ENCODE measurements at regions not wholly inside any gene's neighbourhood (a gene's known extent, or its start where the extent isn't known, plus 50 kb on each side); places are given as distances from the start of the nearest gene placed in this dataset.

DNA sequence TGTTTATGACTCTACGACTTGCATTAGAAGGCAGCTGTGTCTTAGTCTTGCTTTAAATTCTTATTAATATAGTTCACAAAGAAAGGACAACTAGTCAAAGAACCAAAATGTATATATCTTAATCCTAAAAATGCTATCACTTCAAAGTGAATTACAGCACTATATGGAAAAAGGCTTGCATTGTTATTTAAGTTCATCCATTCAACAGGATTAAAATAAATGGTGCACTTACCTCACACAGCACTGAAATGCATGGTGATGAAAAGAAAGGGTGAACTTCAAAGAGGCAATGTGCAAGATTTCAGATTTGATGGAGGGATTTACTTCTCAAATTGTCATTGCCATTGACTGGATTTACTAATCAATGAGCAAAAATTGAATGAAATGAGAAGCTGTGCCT, 344.4 kb upstream of the NUDT12 start:
- Histone ChIP-seq H3K9me3 (ENCODE audit: insufficient read depth, low read depth, low read length) (no peaks in the 10 kb centered on the region), H3K27me3 (ENCODE audit: insufficient read depth, low read length) (no peaks in the 10 kb centered on the region), H3K4me3 (ENCODE audit: low read length) (no peak overlapping the region), H3K4me1 (ENCODE audit: insufficient read depth, low read length) (no peaks in the 10 kb centered on the region), H3K27ac (ENCODE audit: low read length) (no peak overlapping the region), H3K36me3 (ENCODE audit: insufficient read depth, low read depth, low read length) (no peaks in the 10 kb centered on the region), H3K9ac (ENCODE audit: low read depth, low read length) (no peak overlapping the region)

DNA sequence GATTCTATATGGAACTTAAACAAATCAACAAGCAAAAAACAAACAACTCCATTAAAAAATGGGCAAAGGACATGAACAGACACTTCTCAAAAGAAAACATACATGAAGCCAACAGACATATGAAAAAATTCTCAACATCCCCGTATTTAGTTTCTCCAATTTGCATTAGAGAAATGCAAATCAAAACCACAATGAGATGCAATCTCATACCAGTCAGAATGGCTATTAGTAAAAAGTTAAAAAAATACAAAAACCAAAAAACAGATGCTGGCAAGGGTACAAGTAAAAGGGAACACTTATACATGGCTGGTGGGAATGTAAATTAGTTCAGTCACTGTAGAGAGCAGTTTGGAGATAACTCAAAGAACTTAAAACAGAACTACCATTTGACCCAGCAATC, 342.1 kb upstream of the NUDT12 start:
- no peaks in the 10 kb centered on the region for H3K36me3 ChIP-seq (ENCODE audit: insufficient read depth, low read depth, low read length)
- H3K27ac ChIP-seq (ENCODE audit: low read length), result no peak overlapping the region
- no peaks in the 10 kb centered on the region for H3K9me3 ChIP-seq (ENCODE audit: insufficient read depth, low read depth, low read length)
- H3K4me1 ChIP-seq (ENCODE audit: insufficient read depth, low read length), result no peaks in the 10 kb centered on the region
- no peaks in the 10 kb centered on the region for H3K27me3 ChIP-seq (ENCODE audit: insufficient read depth, low read length)
- no peak overlapping the region for H3K4me3 ChIP-seq (ENCODE audit: low read length)
- no peak overlapping the region for H3K9ac ChIP-seq (ENCODE audit: low read depth, low read length)

DNA sequence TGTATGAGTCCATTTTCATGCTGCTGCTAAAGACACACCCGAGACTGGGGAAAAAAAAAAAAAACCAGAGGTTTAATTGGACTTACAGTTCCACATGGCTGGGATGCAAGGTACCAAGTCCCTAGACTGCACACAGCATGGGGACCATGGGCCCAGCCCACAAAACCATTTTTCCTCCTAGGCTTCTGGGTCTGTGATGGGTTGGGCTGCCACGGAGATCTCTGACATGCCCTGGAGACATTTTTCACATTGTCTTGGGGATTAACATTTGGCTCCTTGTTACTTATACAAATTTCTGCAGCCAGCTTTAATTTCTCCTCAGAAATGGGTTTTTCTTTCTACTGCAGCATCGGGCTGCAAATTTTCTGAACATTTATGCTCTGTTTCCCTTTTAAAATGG, 340.3 kb upstream of the NUDT12 start:
- Histone ChIP-seq H3K4me3 (ENCODE audit: low read length) (no peak overlapping the region), H3K9ac (ENCODE audit: low read depth, low read length) (no peak overlapping the region), H3K9me3 (ENCODE audit: insufficient read depth, low read depth, low read length) (no peaks in the 10 kb centered on the region)

DNA sequence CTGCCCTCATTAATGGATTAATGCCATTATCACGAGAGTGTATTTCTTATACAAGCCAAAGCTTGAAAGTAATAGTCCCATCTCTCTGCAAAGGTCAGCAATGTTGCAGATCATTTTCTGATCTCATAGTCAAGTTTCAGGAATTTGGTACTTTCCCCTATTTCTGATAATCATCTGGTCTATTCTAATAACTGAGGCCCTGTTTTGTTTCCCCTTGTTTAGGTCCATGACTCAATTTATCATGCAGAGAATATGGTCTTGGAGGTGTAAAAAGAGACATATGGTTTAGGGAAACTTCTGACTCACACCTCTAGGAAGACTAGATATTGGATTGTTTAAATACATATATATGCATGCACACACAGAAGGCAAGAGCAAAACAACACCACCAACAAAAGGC, 339.3 kb upstream of the NUDT12 start:
- H3K36me3 ChIP-seq (ENCODE audit: insufficient read depth, low read depth, low read length), result no peaks in the 10 kb centered on the region
- no peaks in the 10 kb centered on the region for H3K4me1 ChIP-seq (ENCODE audit: insufficient read depth, low read length)
- H3K27ac ChIP-seq (ENCODE audit: low read length), result no peak overlapping the region
- H3K9me3 ChIP-seq (ENCODE audit: insufficient read depth, low read depth, low read length), result no peaks in the 10 kb centered on the region
- H3K9ac ChIP-seq (ENCODE audit: low read depth, low read length), result no peak overlapping the region
- no peak overlapping the region for H3K4me3 ChIP-seq (ENCODE audit: low read length)
- H3K27me3 ChIP-seq (ENCODE audit: insufficient read depth, low read length), result no peaks in the 10 kb centered on the region

More for the DNA sequence above, 340.3 kb upstream of the NUDT12 start:
- Histone ChIP-seq H3K4me1 (ENCODE audit: insufficient read depth, low read length) (no peaks in the 10 kb centered on the region), H3K27ac (ENCODE audit: low read length) (no peak overlapping the region), H3K27me3 (ENCODE audit: insufficient read depth, low read length) (no peaks in the 10 kb centered on the region), H3K36me3 (ENCODE audit: insufficient read depth, low read depth, low read length) (no peaks in the 10 kb centered on the region)

DNA sequence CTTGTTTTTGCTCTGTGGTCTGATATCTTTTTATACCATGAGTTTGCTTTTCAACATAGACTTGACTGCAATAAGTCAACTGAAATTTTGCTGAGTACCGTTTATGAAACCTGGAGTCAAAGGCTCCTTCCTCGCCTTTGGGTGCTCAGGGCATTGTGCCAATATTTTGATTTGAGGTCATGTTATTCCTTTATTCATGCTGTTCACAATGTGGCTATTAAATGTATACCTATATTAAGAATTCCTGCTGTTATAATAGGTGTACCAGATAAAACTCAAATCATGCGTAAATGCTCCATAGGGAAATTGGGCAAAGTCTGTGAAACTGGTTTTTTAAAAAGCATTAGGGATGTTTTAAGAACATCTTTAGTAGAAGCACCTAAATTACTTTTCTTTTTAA, 334.0 kb upstream of the NUDT12 start:
- H3K4me1 ChIP-seq (ENCODE audit: insufficient read depth, low read length), result peaks cover 4% of the 10 kb centered on the region; the same call in 1 of the 2 replicates
- H3K27ac ChIP-seq (ENCODE audit: low read length), result no peak overlapping the region
- no peaks in the 10 kb centered on the region for H3K27me3 ChIP-seq (ENCODE audit: insufficient read depth, low read length)
- no peaks in the 10 kb centered on the region for H3K9me3 ChIP-seq (ENCODE audit: insufficient read depth, low read depth, low read length)
- no peak overlapping the region for H3K9ac ChIP-seq (ENCODE audit: low read depth, low read length)
- H3K4me3 ChIP-seq (ENCODE audit: low read length), result no peak overlapping the region
- no peaks in the 10 kb centered on the region for H3K36me3 ChIP-seq (ENCODE audit: insufficient read depth, low read depth, low read length)

DNA sequence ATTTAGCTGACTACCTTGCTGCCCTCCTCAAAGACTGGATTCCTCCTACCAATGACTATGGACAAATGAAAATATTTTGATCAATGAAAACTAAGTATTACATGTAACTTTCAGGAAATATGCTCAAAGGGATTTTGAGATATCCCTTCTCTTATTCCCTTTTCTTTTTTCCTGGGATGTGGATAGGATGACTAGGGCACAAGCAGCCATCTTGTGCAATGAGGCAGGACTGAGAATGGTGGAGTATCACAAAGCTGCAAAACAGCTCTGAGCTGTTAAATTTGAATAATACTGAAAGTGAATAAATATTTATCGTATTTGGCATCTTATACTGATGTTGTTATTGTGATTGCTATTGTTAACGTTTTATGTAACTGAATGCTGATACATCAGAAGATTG, 333.1 kb upstream of the NUDT12 start:
- H3K27me3 ChIP-seq (ENCODE audit: insufficient read depth, low read length), result no peaks in the 10 kb centered on the region
- no peak overlapping the region for H3K9ac ChIP-seq (ENCODE audit: low read depth, low read length)
- peaks cover 4% of the 10 kb centered on the region; the same call in 1 of the 2 replicates for H3K4me1 ChIP-seq (ENCODE audit: insufficient read depth, low read length)
- H3K4me3 ChIP-seq (ENCODE audit: low read length), result no peak overlapping the region
- no peaks in the 10 kb centered on the region for H3K36me3 ChIP-seq (ENCODE audit: insufficient read depth, low read depth, low read length)
- H3K9me3 ChIP-seq (ENCODE audit: insufficient read depth, low read depth, low read length), result no peaks in the 10 kb centered on the region
- H3K27ac ChIP-seq (ENCODE audit: low read length), result no peak overlapping the region

DNA sequence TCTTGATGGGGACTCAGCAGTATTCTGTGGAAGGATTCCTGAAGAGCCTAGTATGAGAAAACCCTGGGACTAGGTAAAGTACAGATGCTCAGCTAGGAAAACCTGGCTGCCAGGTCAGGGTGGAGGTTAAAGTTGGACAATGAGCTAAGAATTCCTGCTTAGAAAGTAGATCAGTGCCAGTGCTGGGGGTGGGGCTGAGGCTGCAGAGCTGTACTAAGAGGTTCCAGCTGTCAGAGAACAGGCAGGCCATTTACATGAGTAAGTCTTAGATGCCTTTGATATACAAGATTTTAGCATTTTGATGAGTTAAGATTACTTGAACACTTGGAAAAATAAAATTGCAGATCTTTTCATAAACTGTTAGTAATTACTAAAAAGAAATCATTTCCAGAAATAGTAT, 332.3 kb upstream of the NUDT12 start:
- no peak overlapping the region for H3K4me3 ChIP-seq (ENCODE audit: low read length)
- peaks cover 4% of the 10 kb centered on the region; the same call in 1 of the 2 replicates for H3K4me1 ChIP-seq (ENCODE audit: insufficient read depth, low read length)
- H3K27ac ChIP-seq (ENCODE audit: low read length), result no peak overlapping the region
- no peaks in the 10 kb centered on the region for H3K9me3 ChIP-seq (ENCODE audit: insufficient read depth, low read depth, low read length)
- H3K27me3 ChIP-seq (ENCODE audit: insufficient read depth, low read length), result no peaks in the 10 kb centered on the region
- H3K9ac ChIP-seq (ENCODE audit: low read depth, low read length), result no peak overlapping the region
- no peaks in the 10 kb centered on the region for H3K36me3 ChIP-seq (ENCODE audit: insufficient read depth, low read depth, low read length)

DNA sequence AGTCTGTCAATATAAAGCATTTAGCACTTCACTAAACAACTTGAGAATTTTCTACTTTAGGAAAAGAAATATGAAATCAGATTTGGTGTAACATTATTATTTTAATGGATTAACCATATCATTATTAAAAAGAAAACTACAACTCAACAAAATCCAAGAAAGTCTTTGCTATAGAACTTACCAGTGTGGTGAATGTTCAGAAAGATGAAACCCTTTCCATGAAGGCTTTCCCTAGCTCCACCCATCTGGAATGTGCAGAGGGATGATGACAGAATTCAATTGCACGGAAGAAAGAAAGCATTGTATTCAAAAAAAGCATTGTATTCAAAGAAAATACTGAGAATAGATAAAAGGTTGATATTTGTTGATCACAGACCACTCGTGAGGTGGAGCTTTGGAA, 328.6 kb upstream of the NUDT12 start:
- Histone ChIP-seq H3K4me3 (ENCODE audit: low read length) (no peak overlapping the region), H3K36me3 (ENCODE audit: insufficient read depth, low read depth, low read length) (no peaks in the 10 kb centered on the region), H3K9me3 (ENCODE audit: insufficient read depth, low read depth, low read length) (no peaks in the 10 kb centered on the region), H3K9ac (ENCODE audit: low read depth, low read length) (no peak overlapping the region), H3K27ac (ENCODE audit: low read length) (no peak overlapping the region), H3K4me1 (ENCODE audit: insufficient read depth, low read length) (peaks cover 4% of the 10 kb centered on the region; the same call in 1 of the 2 replicates), H3K27me3 (ENCODE audit: insufficient read depth, low read length) (no peaks in the 10 kb centered on the region)

DNA sequence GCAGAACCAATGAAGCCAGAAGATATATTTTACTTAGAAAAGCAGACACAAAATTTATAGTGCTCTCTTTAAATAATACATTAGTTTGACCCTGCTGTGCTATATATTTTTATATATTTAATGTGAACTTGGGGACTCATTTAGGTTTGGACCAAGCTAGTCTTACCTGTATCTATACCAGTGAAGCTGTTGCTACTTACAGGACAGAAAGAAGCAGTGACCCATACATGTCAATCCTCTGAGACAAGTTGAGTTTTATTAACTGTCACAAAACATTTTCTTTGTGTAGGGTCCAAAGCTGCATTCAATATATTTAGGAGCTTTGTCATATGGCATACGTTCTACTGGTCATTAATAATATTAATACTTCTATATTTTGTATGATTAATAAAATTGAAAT, 327.7 kb upstream of the NUDT12 start:
- no peaks in the 10 kb centered on the region for H3K27me3 ChIP-seq (ENCODE audit: insufficient read depth, low read length)
- H3K9ac ChIP-seq (ENCODE audit: low read depth, low read length), result no peak overlapping the region
- H3K9me3 ChIP-seq (ENCODE audit: insufficient read depth, low read depth, low read length), result no peaks in the 10 kb centered on the region
- H3K4me1 ChIP-seq (ENCODE audit: insufficient read depth, low read length), result peaks cover 4% of the 10 kb centered on the region; the same call in 1 of the 2 replicates
- no peaks in the 10 kb centered on the region for H3K36me3 ChIP-seq (ENCODE audit: insufficient read depth, low read depth, low read length)
- H3K4me3 ChIP-seq (ENCODE audit: low read length), result no peak overlapping the region
- H3K27ac ChIP-seq (ENCODE audit: low read length), result no peak overlapping the region

DNA sequence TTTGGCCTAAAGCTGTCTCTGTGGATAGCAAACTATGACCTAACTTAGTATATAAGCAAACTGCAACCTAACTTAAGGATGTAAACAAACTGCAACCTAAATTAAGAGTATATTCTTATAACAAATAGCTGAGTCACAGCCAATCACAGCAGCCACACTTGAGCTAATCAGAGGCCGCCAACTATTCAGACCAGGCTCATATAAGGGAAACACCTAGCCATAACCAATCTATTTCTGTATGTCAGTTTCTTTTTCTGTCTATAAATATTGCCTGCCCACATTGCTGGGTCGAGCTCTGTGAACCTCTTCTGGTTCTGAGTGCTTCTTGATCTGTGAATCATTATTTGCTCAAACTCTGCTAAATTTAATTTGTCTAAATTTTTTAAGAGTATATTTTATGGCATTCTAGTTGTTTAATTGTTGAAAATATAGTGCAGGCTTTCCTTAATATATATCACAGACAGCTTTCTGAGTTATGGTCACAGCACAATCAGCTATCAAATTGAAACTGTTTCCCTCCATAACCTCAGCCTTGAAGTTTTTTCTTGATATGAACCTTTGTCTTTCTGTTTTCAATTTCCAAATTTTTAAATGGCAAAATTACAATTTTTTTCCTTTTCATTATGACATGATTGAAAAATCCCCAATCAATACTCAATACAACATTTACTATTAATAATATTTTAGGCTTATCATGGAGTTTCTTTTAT, 327.1 kb upstream of the NUDT12 start:
- no peaks in the 10 kb centered on the region for H3K36me3 ChIP-seq (ENCODE audit: insufficient read depth, low read depth, low read length)
- peaks cover under 1% of the 10 kb centered on the region; the same call in 1 of the 2 replicates for H3K4me1 ChIP-seq (ENCODE audit: insufficient read depth, low read length)
- H3K27me3 ChIP-seq (ENCODE audit: insufficient read depth, low read length), result no peaks in the 10 kb centered on the region
- no peak overlapping the region for H3K4me3 ChIP-seq (ENCODE audit: low read length)
- no peak overlapping the region for H3K27ac ChIP-seq (ENCODE audit: low read length)
- H3K9ac ChIP-seq (ENCODE audit: low read depth, low read length), result no peak overlapping the region
- H3K9me3 ChIP-seq (ENCODE audit: insufficient read depth, low read depth, low read length), result no peaks in the 10 kb centered on the region

DNA sequence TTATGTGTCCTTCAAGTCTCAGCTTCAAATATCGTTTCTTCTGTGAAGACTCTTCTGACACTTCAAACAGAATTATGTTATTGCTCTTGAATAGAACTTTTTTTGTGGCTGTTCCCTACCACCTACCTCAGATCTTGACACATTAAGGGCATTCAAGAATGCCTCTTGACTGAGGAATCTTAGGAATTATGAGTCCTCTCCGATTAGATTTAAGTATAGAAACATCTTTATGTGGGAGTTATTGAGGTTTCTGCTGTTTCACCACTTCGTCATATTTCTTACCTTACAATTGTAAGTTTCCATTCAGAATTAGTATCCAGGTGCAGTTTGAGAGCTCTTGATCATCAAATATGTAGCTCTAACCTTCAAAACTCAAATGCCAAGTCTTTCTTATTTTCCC, 324.2 kb upstream of the NUDT12 start:
- no peak overlapping the region for H3K27ac ChIP-seq (ENCODE audit: low read length)
- H3K4me1 ChIP-seq (ENCODE audit: insufficient read depth, low read length), result no peaks in the 10 kb centered on the region; the same call in 1 of the 2 replicates
- H3K4me3 ChIP-seq (ENCODE audit: low read length), result no peak overlapping the region
- H3K9ac ChIP-seq (ENCODE audit: low read depth, low read length), result no peak overlapping the region
- no peaks in the 10 kb centered on the region for H3K27me3 ChIP-seq (ENCODE audit: insufficient read depth, low read length)
- H3K36me3 ChIP-seq (ENCODE audit: insufficient read depth, low read depth, low read length), result no peaks in the 10 kb centered on the region
- H3K9me3 ChIP-seq (ENCODE audit: insufficient read depth, low read depth, low read length), result no peaks in the 10 kb centered on the region

DNA sequence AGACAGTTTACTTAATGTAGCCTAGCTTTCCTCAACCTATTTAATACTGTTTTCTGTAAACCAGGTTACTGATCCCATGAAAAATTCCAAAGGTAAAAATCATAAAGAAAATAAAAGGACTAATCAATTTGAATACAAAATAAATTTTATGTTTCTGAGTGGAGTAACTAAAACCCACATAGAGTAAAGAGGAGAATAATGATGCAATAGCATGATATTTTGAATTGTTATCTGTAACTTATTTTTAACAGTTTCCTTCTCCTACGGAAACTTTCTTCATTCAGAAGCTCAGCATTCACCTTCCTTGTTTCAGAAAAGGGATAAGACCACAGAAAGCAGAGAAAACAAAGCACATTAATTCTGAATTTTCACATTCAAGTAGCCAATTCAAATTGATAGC, 320.6 kb upstream of the NUDT12 start:
- Histone ChIP-seq H3K9ac (ENCODE audit: low read depth, low read length) (no peak overlapping the region), H3K27me3 (ENCODE audit: insufficient read depth, low read length) (no peaks in the 10 kb centered on the region), H3K27ac (ENCODE audit: low read length) (no peak overlapping the region), H3K9me3 (ENCODE audit: insufficient read depth, low read depth, low read length) (no peaks in the 10 kb centered on the region), H3K4me3 (ENCODE audit: low read length) (no peak overlapping the region), H3K36me3 (ENCODE audit: insufficient read depth, low read depth, low read length) (no peaks in the 10 kb centered on the region), H3K4me1 (ENCODE audit: insufficient read depth, low read length) (no peaks in the 10 kb centered on the region; the same call in 1 of the 2 replicates)

All from iPS-20b (cell line).